SK-N-SH treated with all-trans-retinoic acid at 6 μM for 48 hours (cell line): ENCODE measurements at regions not wholly inside any gene's neighbourhood (a gene's known extent, or its start where the extent isn't known, plus 50 kb on each side); places are given as distances from the start of the nearest gene placed in this dataset.

ENCODE experiments used
- ATAC-seq: fragments of 200-7000 bp; cut with Tn5 transposase; 3 replicates; pipeline ENCODE4 v1.9.1; 2020; ENCODE audit warnings: mild to moderate bottlenecking, moderate library complexity
- ARNTL ChIP-seq: fragments of 450-650 bp; formaldehyde crosslinking; IDR thresholded peaks from 2 replicates; pipeline ENCODE4 v1.5.0; 2020; ENCODE audit warnings: low read depth, mild to moderate bottlenecking, moderate library complexity, borderline replicate concordance
- CREB5 ChIP-seq: fragments of 250-450 bp; sonication (Bioruptor Pico); IDR thresholded peaks from 2 replicates; pipeline ENCODE4 v1.5.1; 2020; ENCODE audit warnings: low read depth, mild to moderate bottlenecking, moderate library complexity
- CSRNP3 ChIP-seq: fragments of 250-450 bp; sonication (Bioruptor Pico); IDR thresholded peaks from 2 replicates; pipeline ENCODE4 v1.5.1; 2021; ENCODE audit warnings: mild to moderate bottlenecking, moderate library complexity
- GLIS3 ChIP-seq: fragments of 250-450 bp; sonication (Bioruptor Pico); IDR thresholded peaks from 2 replicates; pipeline ENCODE4 v1.5.0; 2020; ENCODE audit warnings: mild to moderate bottlenecking, moderate library complexity
- ISL1 ChIP-seq: fragments of 250-450 bp; sonication (Bioruptor Pico); IDR thresholded peaks from 2 replicates; pipeline ENCODE4 v2.1.2; 2022; ENCODE audit warnings: mild to moderate bottlenecking, moderate library complexity
- OSR1 ChIP-seq: fragments of 250-450 bp; sonication (Bioruptor Pico); IDR thresholded peaks from 2 replicates; pipeline ENCODE4 v1.8.0; 2022; ENCODE audit warnings: moderate library complexity, mild to moderate bottlenecking, inconsistent platforms
- PPARA ChIP-seq: fragments of 250-450 bp; sonication (Bioruptor Pico); IDR thresholded peaks from 2 replicates; pipeline ENCODE4 v1.5.0; 2020; ENCODE audit warnings: mild to moderate bottlenecking, borderline replicate concordance
- RARB ChIP-seq: fragments of 250-450 bp; sonication (Bioruptor Pico); IDR thresholded peaks from 2 replicates; pipeline ENCODE4 v1.8.0; 2021; ENCODE audit warnings: mild to moderate bottlenecking, moderate library complexity
- SNAI2 ChIP-seq: fragments of 250-450 bp; sonication (Bioruptor Pico); IDR thresholded peaks from 2 replicates; pipeline ENCODE4 v1.5.0; 2020; ENCODE audit warnings: mild to moderate bottlenecking, moderate library complexity
- TCF4 ChIP-seq: fragments of 250-450 bp; sonication (Bioruptor Pico); IDR thresholded peaks from 2 replicates; pipeline ENCODE4 v1.8.0; 2021; ENCODE audit warnings: mild to moderate bottlenecking, moderate library complexity, borderline replicate concordance
- ZC3H10 ChIP-seq: fragments of 250-450 bp; sonication (Bioruptor Pico); IDR thresholded peaks from 2 replicates; pipeline ENCODE4 v1.5.1; 2021; ENCODE audit warnings: mild to moderate bottlenecking, moderate library complexity
- ZFP3 ChIP-seq: fragments of 250-450 bp; sonication (Bioruptor Pico); IDR thresholded peaks from 2 replicates; pipeline ENCODE4 v1.5.0; 2020; ENCODE audit warnings: mild to moderate bottlenecking, moderate library complexity
- ZNF565 ChIP-seq: fragments of 450-650 bp; formaldehyde crosslinking; conservative IDR thresholded peaks from 2 replicates; pipeline ENCODE4 v1.5.0; 2020; ENCODE audit warnings: low read depth, mild to moderate bottlenecking, moderate library complexity
- ZNF8 ChIP-seq: fragments of 450-650 bp; formaldehyde crosslinking; IDR thresholded peaks from 2 replicates; pipeline ENCODE4 v1.5.0; 2020; ENCODE audit warnings: mild to moderate bottlenecking, moderate library complexity
- TF ChIP-seq, protein P1 (sequence below): fragments of 250-450 bp; sonication (Bioruptor Pico); IDR thresholded peaks from 2 replicates; pipeline ENCODE4 v1.8.0; 2020; ENCODE audit warnings: mild to moderate bottlenecking, moderate library complexity, borderline replicate concordance
- TF ChIP-seq, protein P2 (sequence below): fragments of 250-450 bp; sonication (Bioruptor Pico); IDR thresholded peaks from 2 replicates; pipeline ENCODE4 v1.5.0; 2020; ENCODE audit warnings: mild to moderate bottlenecking, moderate library complexity
- TF ChIP-seq, protein P3 (sequence below): fragments of 250-450 bp; sonication (Bioruptor Pico); IDR thresholded peaks from 2 replicates; pipeline ENCODE4 v1.8.0; 2021; ENCODE audit warnings: low read depth, mild to moderate bottlenecking, moderate library complexity, borderline replicate concordance

DNA sequence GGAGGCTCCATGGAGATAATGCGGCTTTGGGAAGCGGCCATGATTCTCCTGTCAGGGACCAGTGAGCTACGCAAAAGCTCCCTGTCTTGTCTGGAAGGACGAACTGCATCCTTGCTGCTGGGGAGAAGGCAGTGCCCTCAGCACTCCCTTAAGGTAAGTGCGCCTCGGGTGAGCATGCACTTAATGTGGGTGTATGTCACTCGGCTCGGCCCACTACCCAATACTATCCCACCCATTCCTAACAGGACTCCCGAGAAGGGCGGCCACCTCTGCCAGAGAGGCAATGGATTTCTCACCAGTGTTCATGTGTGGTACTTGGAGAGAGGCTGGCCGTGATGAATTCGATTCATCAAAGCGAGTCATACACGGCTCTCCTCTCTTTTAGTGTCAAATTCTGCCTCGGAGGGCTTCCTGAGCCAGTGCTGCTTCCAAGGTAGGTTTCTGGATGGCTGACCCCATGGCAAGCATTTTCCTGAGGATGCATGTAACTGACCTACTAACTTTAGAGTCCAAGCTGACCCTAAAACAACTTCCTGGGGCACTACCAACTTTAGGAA lies 151.7 kb upstream of the RTL1 start:
- ATAC-seq, result no peak
- TF ChIP-seq ARNTL (no peak), GLIS3 (CRISPR knock-in tag) (no peak), ISL1 (CRISPR knock-in tag) (no peak), RARB (CRISPR knock-in tag) (no peak)

DNA sequence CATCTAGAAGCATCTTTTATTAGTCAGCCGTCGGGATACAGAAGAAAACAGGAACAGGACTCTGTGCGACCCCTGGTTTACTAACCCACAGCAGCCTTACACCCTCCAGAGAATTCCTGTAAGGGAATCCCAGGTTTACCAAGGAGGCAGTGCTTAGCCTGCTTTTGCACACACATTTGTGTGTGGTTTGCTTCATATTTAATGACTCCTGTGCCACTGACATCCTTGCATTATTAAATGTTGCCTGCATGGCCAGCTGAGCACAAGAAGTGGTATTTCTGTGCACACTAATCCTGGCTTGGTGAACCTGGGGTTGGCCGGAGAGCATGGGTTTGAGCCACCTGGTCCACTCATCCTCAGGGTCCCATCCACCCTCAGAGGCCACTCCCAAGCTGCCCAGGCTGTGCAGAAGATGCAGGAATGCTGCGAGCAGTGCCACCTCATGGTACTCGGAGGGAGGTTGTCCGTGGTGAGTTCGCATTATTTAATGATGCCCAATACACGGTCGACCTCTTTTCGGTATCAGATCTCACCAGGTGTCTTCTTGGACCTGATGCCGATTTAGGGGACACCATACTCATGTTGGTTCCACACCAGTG lies 152.4 kb upstream of the RTL1 start:
- TF ChIP-seq OSR1 (CRISPR knock-in tag), result no peak
- TF ChIP-seq, protein P1, sequence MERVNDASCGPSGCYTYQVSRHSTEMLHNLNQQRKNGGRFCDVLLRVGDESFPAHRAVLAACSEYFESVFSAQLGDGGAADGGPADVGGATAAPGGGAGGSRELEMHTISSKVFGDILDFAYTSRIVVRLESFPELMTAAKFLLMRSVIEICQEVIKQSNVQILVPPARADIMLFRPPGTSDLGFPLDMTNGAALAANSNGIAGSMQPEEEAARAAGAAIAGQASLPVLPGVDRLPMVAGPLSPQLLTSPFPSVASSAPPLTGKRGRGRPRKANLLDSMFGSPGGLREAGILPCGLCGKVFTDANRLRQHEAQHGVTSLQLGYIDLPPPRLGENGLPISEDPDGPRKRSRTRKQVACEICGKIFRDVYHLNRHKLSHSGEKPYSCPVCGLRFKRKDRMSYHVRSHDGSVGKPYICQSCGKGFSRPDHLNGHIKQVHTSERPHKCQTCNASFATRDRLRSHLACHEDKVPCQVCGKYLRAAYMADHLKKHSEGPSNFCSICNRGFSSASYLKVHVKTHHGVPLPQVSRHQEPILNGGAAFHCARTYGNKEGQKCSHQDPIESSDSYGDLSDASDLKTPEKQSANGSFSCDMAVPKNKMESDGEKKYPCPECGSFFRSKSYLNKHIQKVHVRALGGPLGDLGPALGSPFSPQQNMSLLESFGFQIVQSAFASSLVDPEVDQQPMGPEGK (CRISPR knock-in tag), result no peak
- no peak for ATAC-seq

GRCh38 chr14:101056446-101056845 lies 152.9 kb upstream of the RTL1 start:
- no peak for ATAC-seq
- TF ChIP-seq PPARA (no peak), RARB (CRISPR knock-in tag) (no peak), ZNF565 (CRISPR knock-in tag) (no peak), TCF4 (CRISPR knock-in tag) (no peak), CSRNP3 (CRISPR knock-in tag) (no peak), ARNTL (no peak), GLIS3 (CRISPR knock-in tag) (no peak), ZNF8 (CRISPR knock-in tag) (no peak), OSR1 (CRISPR knock-in tag) (no peak), SNAI2 (CRISPR knock-in tag) (no peak)
- TF ChIP-seq, protein P2, sequence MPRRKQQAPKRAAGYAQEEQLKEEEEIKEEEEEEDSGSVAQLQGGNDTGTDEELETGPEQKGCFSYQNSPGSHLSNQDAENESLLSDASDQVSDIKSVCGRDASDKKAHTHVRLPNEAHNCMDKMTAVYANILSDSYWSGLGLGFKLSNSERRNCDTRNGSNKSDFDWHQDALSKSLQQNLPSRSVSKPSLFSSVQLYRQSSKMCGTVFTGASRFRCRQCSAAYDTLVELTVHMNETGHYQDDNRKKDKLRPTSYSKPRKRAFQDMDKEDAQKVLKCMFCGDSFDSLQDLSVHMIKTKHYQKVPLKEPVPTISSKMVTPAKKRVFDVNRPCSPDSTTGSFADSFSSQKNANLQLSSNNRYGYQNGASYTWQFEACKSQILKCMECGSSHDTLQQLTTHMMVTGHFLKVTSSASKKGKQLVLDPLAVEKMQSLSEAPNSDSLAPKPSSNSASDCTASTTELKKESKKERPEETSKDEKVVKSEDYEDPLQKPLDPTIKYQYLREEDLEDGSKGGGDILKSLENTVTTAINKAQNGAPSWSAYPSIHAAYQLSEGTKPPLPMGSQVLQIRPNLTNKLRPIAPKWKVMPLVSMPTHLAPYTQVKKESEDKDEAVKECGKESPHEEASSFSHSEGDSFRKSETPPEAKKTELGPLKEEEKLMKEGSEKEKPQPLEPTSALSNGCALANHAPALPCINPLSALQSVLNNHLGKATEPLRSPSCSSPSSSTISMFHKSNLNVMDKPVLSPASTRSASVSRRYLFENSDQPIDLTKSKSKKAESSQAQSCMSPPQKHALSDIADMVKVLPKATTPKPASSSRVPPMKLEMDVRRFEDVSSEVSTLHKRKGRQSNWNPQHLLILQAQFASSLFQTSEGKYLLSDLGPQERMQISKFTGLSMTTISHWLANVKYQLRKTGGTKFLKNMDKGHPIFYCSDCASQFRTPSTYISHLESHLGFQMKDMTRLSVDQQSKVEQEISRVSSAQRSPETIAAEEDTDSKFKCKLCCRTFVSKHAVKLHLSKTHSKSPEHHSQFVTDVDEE (CRISPR knock-in tag), result no peak
- TF ChIP-seq, protein P3, sequence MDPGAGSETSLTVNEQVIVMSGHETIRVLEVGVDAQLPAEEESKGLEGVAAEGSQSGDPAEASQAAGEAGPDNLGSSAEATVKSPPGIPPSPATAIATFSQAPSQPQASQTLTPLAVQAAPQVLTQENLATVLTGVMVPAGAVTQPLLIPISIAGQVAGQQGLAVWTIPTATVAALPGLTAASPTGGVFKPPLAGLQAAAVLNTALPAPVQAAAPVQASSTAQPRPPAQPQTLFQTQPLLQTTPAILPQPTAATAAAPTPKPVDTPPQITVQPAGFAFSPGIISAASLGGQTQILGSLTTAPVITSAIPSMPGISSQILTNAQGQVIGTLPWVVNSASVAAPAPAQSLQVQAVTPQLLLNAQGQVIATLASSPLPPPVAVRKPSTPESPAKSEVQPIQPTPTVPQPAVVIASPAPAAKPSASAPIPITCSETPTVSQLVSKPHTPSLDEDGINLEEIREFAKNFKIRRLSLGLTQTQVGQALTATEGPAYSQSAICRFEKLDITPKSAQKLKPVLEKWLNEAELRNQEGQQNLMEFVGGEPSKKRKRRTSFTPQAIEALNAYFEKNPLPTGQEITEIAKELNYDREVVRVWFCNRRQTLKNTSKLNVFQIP, result no peak

DNA sequence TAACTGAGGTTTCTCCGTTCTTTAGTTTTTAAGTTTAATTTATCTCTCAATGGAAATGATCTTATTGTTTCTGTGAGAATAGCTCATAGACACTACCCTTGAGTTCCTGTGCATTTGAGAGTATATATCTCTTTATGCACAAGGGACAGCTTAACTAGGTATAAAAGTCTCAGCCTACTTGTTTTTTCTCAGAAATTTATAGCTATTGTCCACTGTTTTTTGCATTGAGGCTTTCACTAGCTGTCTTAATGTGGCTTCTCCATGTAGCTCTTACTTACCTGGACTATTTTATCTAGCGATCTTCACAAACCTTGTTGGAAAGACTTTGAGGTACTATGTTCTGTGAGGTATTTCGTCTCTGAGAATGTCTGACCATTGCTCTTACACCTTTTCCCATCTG lies 153.9 kb upstream of the RTL1 start:
- no peak for ATAC-seq
- no peak for TF ChIP-seq CREB5 (CRISPR knock-in tag)
- TF ChIP-seq ZFP3 (CRISPR knock-in tag), result no peak
- TF ChIP-seq, protein P3, result no peak
- no peak for TF ChIP-seq PPARA
- no peak for TF ChIP-seq ZC3H10
- no peak for TF ChIP-seq TCF4 (CRISPR knock-in tag)
- TF ChIP-seq CSRNP3 (CRISPR knock-in tag), result no peak
